WTC11 (cell line): ENCODE measurements at regions not wholly inside any gene's neighbourhood (a gene's known extent, or its start where the extent isn't known, plus 50 kb on each side); places are given as distances from the start of the nearest gene placed in this dataset.

ENCODE experiments used
- ATF1 ChIP-seq: sonication (generic); formaldehyde crosslinking; IDR thresholded peaks from 2 replicates; pipeline ENCODE4 v1.8.1; 2023; ENCODE audit warnings: mild to moderate bottlenecking, moderate library complexity, missing genetic modification reagents
- CREB1 ChIP-seq: sonication (generic); formaldehyde crosslinking; IDR thresholded peaks from 2 replicates; pipeline ENCODE4 v1.8.0; 2023; ENCODE audit warnings: mild to moderate bottlenecking, missing genetic modification reagents
- FOXK1 ChIP-seq: sonication (generic); formaldehyde crosslinking; IDR thresholded peaks from 2 replicates; pipeline ENCODE4 v1.8.0; 2022; ENCODE audit warnings: mild to moderate bottlenecking, moderate library complexity, missing genetic modification reagents
- GABPB1 ChIP-seq: sonication (generic); formaldehyde crosslinking; IDR thresholded peaks from 2 replicates; pipeline ENCODE4 v1.8.1; 2023; ENCODE audit warnings: mild to moderate bottlenecking, missing genetic modification reagents
- NR1H2 ChIP-seq: sonication (generic); formaldehyde crosslinking; IDR thresholded peaks from 2 replicates; pipeline ENCODE4 v1.9.0; 2021; ENCODE audit warnings: mild to moderate bottlenecking, moderate library complexity, missing genetic modification reagents
- SP1 ChIP-seq: sonication (generic); formaldehyde crosslinking; conservative IDR thresholded peaks from 2 replicates; pipeline ENCODE4 v1.8.1; 2022; ENCODE audit warnings: missing genetic modification reagents
- TEAD4 ChIP-seq: sonication (generic); formaldehyde crosslinking; IDR thresholded peaks from 2 replicates; pipeline ENCODE4 v1.8.0; 2022; ENCODE audit warnings: mild to moderate bottlenecking, missing genetic modification reagents
- TP53 ChIP-seq: sonication (generic); formaldehyde crosslinking; IDR thresholded peaks from 2 replicates; pipeline ENCODE4 v1.8.1; 2023; ENCODE audit warnings: mild to moderate bottlenecking, missing genetic modification reagents
- ZNF263 ChIP-seq: sonication (generic); formaldehyde crosslinking; IDR thresholded peaks from 2 replicates; pipeline ENCODE4 v1.8.1; 2022; ENCODE audit warnings: low read depth, mild to moderate bottlenecking, moderate library complexity, missing genetic modification reagents
- TF ChIP-seq, protein P1 (sequence below): fragments of 200-600 bp; IDR thresholded peaks from 2 replicates; pipeline ENCODE4 v1.8.0; 2022; ENCODE audit warnings: antibody characterized with exemption
- TF ChIP-seq, protein P2 (sequence below): sonication (generic); formaldehyde crosslinking; IDR thresholded peaks from 2 replicates; pipeline ENCODE4 v1.8.1; 2023; ENCODE audit warnings: mild to moderate bottlenecking, missing genetic modification reagents, borderline replicate concordance
- TF ChIP-seq, protein P3 (sequence below): sonication (generic); formaldehyde crosslinking; IDR thresholded peaks from 2 replicates; pipeline ENCODE4 v1.8.0; 2022; ENCODE audit warnings: missing genetic modification reagents
- TF ChIP-seq, protein P4 (sequence below): sonication (generic); formaldehyde crosslinking; IDR thresholded peaks from 2 replicates; pipeline ENCODE4 v1.8.1; 2022; ENCODE audit warnings: low read depth, mild to moderate bottlenecking, moderate library complexity, missing genetic modification reagents, borderline replicate concordance

DNA sequence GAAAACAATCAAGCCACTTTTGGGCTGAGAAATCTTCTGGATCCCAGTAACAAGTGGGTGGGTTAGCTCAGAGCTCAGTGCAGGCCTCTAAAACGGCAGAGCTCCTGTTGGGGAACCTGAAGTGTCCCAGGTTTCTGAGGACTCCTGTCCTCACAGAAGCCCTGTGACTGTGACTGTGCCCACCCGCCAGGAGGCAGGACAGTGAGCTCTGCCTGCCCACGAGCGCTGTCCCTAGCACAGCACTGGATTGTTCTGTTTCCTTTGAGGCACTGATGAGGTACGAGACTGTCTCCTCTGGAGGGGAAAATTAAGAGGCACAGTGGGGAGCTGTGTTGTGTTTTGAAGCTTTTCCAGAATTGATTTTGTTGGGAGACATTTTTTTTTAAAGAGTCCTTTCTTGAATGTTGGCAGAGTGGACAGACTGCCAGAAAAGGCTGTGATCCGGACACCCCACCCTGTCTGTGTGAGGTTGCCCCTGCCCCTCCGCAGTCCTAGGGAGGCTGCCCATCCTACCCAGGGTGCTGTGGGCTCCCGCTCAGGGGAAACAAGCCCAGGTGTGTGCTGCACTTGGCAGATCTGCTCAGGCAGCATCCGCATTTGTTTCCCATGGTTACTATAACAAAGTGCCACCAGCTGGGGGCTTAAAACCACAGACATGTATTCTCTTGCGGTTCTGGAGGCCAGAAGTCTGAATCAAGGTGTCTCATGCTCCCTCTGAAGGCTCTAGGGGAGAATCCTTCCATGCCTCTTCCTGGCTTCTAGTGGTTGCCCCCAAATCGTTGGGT is 66.6 kb upstream of the LARS2 start:
- TF ChIP-seq, protein P1, sequence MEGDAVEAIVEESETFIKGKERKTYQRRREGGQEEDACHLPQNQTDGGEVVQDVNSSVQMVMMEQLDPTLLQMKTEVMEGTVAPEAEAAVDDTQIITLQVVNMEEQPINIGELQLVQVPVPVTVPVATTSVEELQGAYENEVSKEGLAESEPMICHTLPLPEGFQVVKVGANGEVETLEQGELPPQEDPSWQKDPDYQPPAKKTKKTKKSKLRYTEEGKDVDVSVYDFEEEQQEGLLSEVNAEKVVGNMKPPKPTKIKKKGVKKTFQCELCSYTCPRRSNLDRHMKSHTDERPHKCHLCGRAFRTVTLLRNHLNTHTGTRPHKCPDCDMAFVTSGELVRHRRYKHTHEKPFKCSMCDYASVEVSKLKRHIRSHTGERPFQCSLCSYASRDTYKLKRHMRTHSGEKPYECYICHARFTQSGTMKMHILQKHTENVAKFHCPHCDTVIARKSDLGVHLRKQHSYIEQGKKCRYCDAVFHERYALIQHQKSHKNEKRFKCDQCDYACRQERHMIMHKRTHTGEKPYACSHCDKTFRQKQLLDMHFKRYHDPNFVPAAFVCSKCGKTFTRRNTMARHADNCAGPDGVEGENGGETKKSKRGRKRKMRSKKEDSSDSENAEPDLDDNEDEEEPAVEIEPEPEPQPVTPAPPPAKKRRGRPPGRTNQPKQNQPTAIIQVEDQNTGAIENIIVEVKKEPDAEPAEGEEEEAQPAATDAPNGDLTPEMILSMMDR, result no peak
- TF ChIP-seq CREB1 (CRISPR knock-in tag), result no peak
- TF ChIP-seq, protein P2, sequence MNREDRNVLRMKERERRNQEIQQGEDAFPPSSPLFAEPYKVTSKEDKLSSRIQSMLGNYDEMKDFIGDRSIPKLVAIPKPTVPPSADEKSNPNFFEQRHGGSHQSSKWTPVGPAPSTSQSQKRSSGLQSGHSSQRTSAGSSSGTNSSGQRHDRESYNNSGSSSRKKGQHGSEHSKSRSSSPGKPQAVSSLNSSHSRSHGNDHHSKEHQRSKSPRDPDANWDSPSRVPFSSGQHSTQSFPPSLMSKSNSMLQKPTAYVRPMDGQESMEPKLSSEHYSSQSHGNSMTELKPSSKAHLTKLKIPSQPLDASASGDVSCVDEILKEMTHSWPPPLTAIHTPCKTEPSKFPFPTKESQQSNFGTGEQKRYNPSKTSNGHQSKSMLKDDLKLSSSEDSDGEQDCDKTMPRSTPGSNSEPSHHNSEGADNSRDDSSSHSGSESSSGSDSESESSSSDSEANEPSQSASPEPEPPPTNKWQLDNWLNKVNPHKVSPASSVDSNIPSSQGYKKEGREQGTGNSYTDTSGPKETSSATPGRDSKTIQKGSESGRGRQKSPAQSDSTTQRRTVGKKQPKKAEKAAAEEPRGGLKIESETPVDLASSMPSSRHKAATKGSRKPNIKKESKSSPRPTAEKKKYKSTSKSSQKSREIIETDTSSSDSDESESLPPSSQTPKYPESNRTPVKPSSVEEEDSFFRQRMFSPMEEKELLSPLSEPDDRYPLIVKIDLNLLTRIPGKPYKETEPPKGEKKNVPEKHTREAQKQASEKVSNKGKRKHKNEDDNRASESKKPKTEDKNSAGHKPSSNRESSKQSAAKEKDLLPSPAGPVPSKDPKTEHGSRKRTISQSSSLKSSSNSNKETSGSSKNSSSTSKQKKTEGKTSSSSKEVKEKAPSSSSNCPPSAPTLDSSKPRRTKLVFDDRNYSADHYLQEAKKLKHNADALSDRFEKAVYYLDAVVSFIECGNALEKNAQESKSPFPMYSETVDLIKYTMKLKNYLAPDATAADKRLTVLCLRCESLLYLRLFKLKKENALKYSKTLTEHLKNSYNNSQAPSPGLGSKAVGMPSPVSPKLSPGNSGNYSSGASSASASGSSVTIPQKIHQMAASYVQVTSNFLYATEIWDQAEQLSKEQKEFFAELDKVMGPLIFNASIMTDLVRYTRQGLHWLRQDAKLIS (CRISPR knock-in tag), result no peak
- TF ChIP-seq SP1 (CRISPR knock-in tag), result no peak
- no peak for TF ChIP-seq TEAD4
- no peak for TF ChIP-seq NR1H2 (CRISPR knock-in tag)
- no peak for TF ChIP-seq ZNF263 (CRISPR knock-in tag)
- no peak for TF ChIP-seq TP53 (CRISPR knock-in tag)
- no peak for TF ChIP-seq ATF1 (CRISPR knock-in tag)
- TF ChIP-seq, protein P3, sequence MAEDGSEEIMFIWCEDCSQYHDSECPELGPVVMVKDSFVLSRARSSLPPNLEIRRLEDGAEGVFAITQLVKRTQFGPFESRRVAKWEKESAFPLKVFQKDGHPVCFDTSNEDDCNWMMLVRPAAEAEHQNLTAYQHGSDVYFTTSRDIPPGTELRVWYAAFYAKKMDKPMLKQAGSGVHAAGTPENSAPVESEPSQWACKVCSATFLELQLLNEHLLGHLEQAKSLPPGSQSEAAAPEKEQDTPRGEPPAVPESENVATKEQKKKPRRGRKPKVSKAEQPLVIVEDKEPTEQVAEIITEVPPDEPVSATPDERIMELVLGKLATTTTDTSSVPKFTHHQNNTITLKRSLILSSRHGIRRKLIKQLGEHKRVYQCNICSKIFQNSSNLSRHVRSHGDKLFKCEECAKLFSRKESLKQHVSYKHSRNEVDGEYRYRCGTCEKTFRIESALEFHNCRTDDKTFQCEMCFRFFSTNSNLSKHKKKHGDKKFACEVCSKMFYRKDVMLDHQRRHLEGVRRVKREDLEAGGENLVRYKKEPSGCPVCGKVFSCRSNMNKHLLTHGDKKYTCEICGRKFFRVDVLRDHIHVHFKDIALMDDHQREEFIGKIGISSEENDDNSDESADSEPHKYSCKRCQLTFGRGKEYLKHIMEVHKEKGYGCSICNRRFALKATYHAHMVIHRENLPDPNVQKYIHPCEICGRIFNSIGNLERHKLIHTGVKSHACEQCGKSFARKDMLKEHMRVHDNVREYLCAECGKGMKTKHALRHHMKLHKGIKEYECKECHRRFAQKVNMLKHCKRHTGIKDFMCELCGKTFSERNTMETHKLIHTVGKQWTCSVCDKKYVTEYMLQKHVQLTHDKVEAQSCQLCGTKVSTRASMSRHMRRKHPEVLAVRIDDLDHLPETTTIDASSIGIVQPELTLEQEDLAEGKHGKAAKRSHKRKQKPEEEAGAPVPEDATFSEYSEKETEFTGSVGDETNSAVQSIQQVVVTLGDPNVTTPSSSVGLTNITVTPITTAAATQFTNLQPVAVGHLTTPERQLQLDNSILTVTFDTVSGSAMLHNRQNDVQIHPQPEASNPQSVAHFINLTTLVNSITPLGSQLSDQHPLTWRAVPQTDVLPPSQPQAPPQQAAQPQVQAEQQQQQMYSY (CRISPR knock-in tag), result no peak
- no peak for TF ChIP-seq GABPB1 (CRISPR knock-in tag)
- TF ChIP-seq FOXK1 (CRISPR knock-in tag), result no peak
- TF ChIP-seq, protein P4, sequence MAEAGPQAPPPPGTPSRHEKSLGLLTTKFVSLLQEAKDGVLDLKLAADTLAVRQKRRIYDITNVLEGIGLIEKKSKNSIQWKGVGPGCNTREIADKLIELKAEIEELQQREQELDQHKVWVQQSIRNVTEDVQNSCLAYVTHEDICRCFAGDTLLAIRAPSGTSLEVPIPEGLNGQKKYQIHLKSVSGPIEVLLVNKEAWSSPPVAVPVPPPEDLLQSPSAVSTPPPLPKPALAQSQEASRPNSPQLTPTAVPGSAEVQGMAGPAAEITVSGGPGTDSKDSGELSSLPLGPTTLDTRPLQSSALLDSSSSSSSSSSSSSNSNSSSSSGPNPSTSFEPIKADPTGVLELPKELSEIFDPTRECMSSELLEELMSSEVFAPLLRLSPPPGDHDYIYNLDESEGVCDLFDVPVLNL, result no peak
